GM18505 (cell line): ENCODE measurements at regions not wholly inside any gene's neighbourhood (a gene's known extent, or its start where the extent isn't known, plus 50 kb on each side); places are given as distances from the start of the nearest gene placed in this dataset.

Experiments used
- ATAC-seq: cut with Tn5 transposase; IDR thresholded peaks from one replicate; pipeline ENCODE4 v1.9.1; 2021; ENCODE audit not compliant: unreplicated experiment
- POLR2A ChIP-seq: IDR thresholded peaks from 4 replicates; pipeline ENCODE4 v1.6.1; 2011; ENCODE audit warnings: borderline replicate concordance; ENCODE audit not compliant: insufficient read depth, insufficient read length; ENCODE audit errors: extremely low read depth

DNA sequence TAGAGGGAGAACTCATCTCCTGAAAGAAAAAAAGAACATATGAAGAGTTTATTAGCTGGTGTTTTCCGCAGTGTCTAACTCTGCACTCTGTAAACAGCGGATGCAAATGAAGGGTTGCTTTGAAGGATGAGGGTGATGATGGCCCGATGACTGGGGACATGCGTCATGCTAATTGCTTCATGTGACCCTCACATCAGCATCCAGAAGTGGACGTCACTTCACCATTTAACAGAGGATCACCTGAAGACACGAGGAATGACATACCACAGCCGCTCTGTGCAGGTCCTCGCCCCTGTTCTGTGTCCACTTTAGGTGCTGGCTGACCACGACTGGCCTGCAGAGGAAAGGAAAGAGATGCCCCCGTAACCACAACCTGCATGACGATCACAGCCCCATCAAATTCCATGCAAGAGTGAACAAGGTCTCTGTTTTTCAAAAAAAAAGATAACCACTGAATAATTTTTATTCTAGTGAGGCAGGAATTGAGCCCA is 82.9 kb downstream of the KLF6 start:
- TF ChIP-seq POLR2A: no peak
- no peak for ATAC-seq

DNA sequence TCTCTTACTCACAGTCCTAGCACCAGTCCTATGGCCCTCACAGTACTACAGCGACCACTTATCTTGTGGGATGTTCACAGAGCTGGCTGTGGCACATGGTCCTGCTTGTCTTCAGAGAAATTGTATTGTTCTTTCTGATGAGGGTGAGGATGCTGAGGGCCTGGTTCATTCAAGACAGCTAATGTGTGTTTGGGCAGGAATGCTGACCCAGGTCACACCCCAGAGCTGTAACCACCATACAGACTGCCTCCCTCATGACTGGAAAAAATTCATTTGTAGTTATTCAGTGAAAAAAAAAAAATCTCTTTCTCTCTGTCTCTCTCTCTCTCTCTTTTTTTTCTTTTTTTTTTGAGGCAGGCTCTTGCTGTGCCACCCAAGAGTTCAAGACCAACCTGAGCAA is 83.5 kb downstream of the KLF6 start:
- no peak for ATAC-seq
- no peak for TF ChIP-seq POLR2A

DNA sequence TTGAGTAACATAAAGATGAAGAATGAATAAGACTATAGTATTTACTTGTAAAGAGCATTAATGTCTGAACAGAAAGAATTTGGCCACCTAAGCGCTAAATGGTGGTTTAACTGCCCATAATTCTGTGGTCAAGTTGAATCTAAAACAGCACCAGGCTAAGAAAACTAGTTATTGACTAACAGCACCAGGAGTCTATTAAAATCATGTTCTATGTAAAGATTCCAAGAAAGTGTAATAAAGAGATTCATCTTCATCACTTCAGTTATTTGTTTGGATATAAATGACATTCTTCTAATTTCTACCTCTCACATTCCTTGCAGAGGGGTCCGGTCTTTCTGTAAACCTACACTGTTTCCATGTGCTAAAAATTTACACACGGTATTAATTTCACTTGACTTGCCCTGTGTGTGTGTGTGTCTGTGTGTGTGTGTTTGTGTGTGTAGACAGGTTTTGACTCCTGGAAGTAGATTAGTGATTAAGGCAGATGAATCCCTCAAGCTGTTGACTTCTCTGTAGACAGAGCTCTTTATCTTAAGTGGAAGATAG is 84.4 kb downstream of the KLF6 start:
- ATAC-seq: no peak
- no peak for TF ChIP-seq POLR2A

DNA sequence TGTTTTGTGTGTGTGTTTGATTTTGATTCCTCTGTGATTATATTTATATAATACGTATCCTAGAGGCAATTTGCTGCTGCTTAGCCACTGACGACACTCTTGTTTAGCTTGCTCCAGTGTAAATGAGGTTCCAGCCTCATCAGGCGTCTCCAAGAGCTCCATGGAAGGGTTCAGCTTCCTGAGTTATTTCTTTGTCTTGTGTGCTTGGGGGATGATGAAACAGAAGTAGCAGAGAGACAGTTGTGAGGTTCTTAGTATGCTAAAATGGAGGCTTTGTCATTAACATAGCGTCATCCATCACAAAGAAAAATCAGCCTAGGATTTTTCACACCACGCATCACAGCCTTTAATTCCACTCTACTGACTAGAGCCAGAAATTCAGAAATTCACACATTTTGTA is 85.1 kb downstream of the KLF6 start:
- ATAC-seq: no peak
- no peak for TF ChIP-seq POLR2A

DNA sequence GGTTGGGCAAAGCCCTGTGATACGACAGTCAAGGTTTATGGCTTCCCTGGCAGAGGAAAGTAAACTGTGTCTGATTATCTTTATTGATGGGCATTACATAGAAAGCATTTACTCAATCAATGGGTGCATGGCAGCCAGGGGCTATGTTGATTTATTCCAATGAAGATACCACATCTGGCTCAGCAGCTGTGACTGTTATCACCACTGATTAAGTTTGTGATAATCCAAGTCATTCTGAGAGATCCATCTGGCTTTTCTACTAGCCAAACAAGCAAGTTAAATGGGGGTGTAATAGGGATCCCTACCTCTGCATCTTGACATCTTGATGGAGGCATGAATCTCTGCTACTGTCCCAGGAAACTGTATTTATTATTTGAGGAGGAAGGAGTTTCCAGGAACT is 86.7 kb downstream of the KLF6 start:
- ATAC-seq: no peak
- TF ChIP-seq POLR2A: no peak

DNA sequence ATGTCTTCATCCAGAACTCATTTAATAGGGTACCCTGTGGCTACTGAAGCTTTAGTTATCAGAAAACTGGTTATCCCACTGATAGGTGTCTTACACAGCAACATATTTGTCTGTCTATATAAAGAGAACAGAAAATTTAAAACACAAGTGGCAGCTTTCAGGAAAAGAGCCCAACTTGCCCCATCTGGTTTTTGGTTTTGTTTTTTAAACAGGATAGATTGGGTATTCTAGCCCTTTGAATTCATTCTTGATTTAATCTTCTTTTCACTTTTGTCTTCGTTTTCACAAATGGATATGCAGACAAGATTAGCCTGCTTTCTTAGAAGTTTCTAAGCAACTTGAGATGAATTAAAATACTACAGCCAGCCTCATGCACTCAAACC is 91.3 kb downstream of the KLF6 start:
- ATAC-seq: no peak
- no peak for TF ChIP-seq POLR2A

DNA sequence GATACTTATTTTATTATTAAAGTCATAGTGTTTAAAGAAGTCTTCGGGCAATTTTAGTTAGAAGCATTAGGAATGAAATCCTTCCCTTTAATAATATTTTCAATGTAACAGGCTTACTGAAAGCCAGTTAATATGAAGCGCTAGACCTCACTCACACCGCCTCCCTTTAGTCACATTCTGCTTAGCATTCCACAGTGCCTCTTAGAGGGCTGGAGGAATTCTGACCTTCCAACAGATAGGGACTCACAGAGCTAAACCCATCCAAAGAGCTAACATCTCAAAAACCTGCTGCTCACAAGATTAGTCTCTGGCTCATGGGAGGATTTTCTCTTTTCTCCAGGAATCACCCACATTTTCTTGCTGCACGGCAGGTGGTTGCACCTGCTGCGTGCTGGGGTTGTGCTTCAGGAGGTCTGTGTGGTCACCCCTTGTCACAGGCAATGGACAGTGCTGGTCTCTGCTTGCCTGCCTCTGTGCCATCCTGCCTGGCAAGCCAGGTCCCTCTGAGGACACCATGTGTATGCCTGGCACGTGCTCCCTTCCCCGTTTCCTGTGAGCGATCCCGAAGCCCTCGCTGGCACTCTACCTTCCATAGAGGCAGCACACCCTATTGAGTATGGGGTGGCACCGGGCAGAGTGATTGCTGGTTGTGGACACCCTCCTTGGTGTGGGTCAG is 91.8 kb downstream of the KLF6 start:
- TF ChIP-seq POLR2A: no peak
- no peak for ATAC-seq

DNA sequence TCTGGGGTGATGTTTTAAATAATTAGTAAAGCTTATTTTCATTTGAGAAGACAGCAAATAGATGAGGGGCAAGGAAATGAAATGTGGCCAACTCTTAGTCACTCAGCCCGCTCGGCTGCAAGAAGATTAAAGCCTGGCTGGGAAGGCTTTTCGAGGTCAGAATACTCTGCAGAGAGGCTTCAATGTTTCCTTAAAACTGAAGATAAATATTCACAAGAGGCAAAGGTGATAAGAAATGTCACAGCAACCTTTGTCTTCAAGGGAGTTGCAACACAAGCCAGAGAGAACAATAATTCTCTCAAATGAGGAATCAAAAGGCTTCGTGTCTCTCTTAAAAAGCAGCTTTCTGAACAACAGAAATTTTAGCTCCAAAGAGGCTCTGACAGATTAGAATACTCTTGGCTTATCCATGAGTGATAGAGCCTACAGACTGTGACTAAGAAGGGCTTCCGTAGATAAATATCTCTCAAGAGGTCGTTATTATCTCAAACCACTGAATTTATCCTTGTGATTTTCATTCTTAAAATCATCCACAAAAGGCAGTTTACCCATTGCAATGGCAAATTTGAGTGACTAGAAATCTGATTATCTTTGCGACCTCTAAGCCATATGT is 92.5 kb downstream of the KLF6 start:
- no peak for ATAC-seq
- TF ChIP-seq POLR2A: no peak

DNA sequence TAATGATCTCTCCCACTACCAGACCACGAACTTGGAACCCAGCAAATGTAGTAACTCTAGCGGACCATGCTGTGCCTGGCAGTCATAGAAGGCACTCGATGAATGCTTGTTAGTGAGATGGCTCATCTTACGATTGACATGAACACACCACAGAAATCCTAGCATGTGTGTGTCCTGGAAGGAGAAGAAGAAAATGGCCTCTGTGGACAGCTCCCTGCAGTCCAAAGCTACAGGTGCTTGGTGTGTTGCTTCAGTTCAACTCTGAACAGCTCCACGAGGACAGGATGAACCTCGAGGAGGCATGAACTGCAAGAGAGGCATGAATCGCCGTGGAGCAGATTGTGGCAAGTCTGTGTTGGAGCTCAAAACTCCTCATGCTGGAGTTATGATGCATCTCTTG is 93.5 kb downstream of the KLF6 start:
- no peak for ATAC-seq
- no peak for TF ChIP-seq POLR2A

DNA sequence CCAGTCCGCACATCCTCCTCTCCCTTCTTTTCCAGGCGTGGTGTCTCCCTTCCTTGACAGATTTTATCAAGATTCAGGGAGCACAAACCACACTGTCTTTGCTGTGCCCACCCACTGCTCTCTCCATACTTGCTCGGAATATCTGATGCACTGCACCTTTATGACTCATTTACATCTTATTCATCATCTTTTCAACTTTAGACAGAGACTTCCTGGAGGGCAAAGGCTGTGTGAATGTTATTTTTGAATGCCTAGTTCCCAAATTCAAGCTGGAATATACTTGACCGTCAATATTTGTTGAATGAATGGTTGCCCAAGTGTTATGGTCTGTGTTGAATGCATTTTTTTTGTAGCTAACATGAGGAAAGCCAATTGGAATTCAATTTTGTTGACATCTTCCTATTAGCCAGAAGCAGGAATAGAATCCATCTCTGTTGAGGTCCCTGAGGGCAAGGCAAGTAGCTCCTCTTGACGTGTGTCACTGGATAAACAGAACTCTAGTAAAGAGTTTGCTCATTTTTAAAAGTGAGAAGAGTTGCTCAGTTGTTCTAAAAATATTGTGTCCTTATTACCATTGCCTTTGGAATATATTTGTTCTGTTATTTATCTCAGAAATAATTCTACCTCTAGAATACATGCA is 95.0 kb downstream of the KLF6 start:
- ATAC-seq: no peak
- no peak for TF ChIP-seq POLR2A

DNA sequence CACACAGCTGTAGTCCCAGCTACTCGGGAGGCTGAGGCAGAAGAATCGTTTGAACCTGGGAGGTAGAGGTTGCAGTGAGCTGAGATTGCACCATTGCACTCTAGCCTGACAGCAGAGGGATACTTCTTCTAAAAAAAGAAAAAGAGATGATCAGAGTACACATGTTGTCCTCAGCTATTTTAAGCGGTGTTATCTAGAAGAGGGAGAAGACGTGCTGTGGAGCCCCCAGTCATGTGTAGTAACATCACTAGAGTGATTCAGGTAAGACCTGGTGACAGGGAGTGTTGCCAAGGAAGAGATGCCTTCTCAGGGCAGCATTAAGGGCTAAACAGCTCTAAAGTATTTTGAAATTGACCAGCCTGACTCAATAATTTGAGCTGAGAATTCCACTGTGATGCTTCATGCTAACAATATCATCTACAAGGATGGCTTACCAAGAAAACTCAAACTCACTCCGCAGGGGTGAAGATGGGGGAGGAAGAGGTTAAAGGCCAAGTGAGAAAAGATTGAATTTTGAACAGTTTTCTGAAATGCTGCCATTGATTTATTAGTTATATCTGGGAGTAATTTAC is 97.4 kb downstream of the KLF6 start:
- no peak for ATAC-seq
- no peak for TF ChIP-seq POLR2A

DNA sequence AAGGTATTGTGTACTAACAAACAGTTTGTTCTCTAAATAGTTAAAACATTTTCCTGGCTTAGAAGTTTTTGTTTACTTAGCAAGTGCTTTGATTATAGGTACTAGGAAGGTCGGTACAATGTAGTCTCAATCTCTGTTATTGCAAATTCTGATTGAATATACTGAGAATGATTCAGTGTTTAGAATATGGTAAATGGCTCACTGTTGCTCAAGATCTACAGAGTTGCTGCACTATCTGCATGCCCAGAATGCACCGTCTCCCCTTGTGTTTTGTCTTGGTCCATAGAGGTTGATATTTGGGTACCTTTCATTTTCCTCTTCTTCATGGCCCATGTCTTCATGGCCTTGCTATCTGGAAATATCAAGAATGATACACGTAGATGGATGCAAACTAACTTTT is 99.6 kb downstream of the KLF6 start:
- ATAC-seq: no peak
- no peak for TF ChIP-seq POLR2A

DNA sequence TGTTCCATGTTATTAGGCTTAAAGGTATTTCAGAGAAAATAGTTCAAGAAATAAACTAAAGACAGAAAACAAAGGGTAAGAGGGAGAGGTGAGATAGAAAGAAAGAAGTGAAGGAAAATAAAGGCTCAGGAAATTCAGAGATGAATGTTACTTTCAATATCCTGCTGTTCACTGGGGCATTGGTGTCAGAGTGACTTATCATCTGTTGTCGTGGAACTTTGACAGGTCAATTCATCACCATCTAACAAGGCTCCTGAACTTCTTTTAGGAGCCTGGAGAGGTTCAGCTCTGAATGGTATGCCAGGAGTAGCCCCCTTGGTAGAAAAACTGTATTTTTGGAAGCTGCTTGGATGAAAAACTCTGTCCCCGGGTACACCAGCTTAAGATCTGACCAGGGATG is 100.1 kb downstream of the KLF6 start:
- ATAC-seq: no peak
- no peak for TF ChIP-seq POLR2A

DNA sequence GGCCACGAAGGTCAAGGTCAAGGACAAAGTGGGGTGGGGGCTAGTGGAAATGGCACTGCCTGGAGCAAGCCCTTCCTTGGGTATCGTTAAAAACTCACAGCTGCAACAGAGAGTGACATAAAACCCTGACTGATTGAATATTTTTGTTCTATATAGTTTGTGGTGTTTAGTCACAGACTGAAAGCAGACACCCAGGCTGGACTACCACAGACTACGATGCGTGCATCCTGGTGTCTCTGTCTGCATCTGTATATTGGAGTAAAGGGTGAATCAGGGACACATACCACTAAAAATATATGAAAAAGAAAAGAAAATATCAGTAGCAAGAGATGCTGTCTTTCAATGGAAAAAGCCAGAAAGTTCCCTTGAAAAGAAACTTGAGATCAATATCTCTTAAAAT is 101.4 kb downstream of the KLF6 start:
- no peak for TF ChIP-seq POLR2A
- ATAC-seq: no peak

DNA sequence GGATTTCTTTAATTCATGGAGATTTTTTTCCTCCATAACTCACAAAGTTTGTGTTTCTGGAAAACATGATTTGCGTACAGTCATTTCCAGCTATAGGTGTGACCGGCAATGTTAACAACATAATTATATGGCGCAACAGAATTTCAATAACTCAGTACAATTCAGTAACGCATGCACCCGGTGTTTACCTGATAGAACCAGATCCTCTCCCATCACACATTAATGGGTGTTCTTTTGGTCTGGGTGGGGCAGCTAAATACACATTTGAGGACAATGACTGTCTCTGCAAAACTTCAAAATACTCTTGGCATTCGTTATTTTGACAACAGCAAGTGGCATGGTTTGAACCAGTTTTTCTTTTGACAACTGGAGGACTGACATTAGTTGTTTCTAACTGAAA is 102.3 kb downstream of the KLF6 start:
- ATAC-seq: no peak
- TF ChIP-seq POLR2A: no peak
